ENCODE measurements at regions not wholly inside any gene's neighbourhood (a gene's known extent, or its start where the extent isn't known, plus 50 kb on each side); places are given as distances from the start of the nearest gene placed in this dataset.

DNA sequence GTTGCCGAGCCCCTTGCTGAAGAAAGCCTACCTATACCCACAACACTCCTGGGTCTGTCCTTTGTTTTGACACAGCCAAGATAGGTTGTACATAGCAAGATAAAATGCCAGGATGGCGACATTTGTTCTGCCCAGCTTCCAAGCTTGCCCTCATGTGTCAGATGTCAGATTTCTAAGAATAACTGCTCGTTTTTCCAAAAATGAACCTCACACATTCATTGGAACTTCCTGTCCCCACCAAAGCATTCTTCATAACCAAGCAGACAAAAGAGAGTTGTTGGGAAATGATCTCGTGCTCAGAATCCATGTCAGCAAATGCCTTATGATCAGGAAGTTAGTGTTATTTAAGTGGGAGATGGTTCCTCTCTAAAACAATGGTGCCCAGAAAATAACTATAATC lies 210.1 kb downstream of the ZNF608 start:
- H3K56ac ChIP-seq (replicated peaks; ENCODE audit: insufficient read length, low read depth, low read length) = no peak overlapping the region
- H2BK15ac ChIP-seq (ENCODE audit: low read length) = no peak overlapping the region
- no peak overlapping the region; the same call in 1 of the 2 replicates for H2AFZ ChIP-seq (ENCODE audit: low read length)
- no peak overlapping the region for H2BK12ac ChIP-seq (ENCODE audit: low read depth, low read length)
- no peaks in the 10 kb centered on the region for H3K9me3 ChIP-seq (ENCODE audit: insufficient read depth in 2 of 2, low read depth in 1 of 2, low read length in 1 of 2)
- no peak overlapping the region for H4K91ac ChIP-seq (replicated peaks; ENCODE audit: insufficient read length, low read length)
- no peak overlapping the region for H2BK120ac ChIP-seq (replicated peaks; ENCODE audit: low read depth, low read length)
- WGBS, 2 experiments (ENCODE audit: extremely low coverage in 1 of 2, insufficient coverage in 1 of 2, insufficient read length in 1 of 2, insufficient replicate concordance in 2 of 2, low coverage in 1 of 2, low lambda C conversion rate in 2 of 2, missing lambda C conversion rate in 1 of 2) = 80% methylated on average over 4 of the region's 4 CpGs; no CpG with 5 or more reads in 1 of the 2 experiments
- no peaks in the 10 kb centered on the region for H3K4me1 ChIP-seq (replicated peaks in 1 of 4; ENCODE audit: control insufficient read depth in 3 of 4, insufficient read depth in 4 of 4, low read length in 3 of 4)
- no peak overlapping the region for H3K27ac ChIP-seq (ENCODE audit: low read depth, low read length)
- H3K4ac ChIP-seq (replicated peaks; ENCODE audit: insufficient read length, low read depth, low read length) = no peak overlapping the region
- H4K20me1 ChIP-seq (replicated peaks in 1 of 2; ENCODE audit: control insufficient read depth in 1 of 2, insufficient read depth in 2 of 2, low read length in 2 of 2) = no peaks in the 10 kb centered on the region
- no peak overlapping the region for H3K9ac ChIP-seq (replicated peaks in 1 of 4; ENCODE audit: extremely low read depth in 1 of 4, low read depth in 3 of 4, low read length in 3 of 4)
- H4K5ac ChIP-seq (ENCODE audit: insufficient read length, low read depth, low read length) = no peak overlapping the region
- H3K79me1 ChIP-seq (ENCODE audit: low read depth, low read length) = 0 out of 2 replicates have a peak, but pooled peaks cover 2% of the 10 kb centered on the region
- no peak overlapping the region for H2BK5ac ChIP-seq (ENCODE audit: low read depth, low read length)
- H4K8ac ChIP-seq (ENCODE audit: extremely low read depth, insufficient read depth, low read length) = no peak overlapping the region
- H3K4me3 ChIP-seq (ENCODE audit: extremely low read depth in 1 of 4, insufficient read depth in 2 of 4, low read depth in 3 of 4, low read length in 4 of 4) = no peak overlapping the region
- H2AK5ac ChIP-seq (ENCODE audit: low read depth, low read length) = no peak overlapping the region
- H3K23ac ChIP-seq (ENCODE audit: insufficient read length) = no peak overlapping the region
- no peak overlapping the region for H2BK20ac ChIP-seq (ENCODE audit: low read length)
- H3K36me3 ChIP-seq (ENCODE audit: control insufficient read depth in 2 of 4, insufficient read depth in 4 of 4, low read length in 3 of 4) = no peaks in the 10 kb centered on the region
- H3K23me2 ChIP-seq (ENCODE audit: low read depth, low read length) = no peaks in the 10 kb centered on the region
- no peak overlapping the region for H3K18ac ChIP-seq (ENCODE audit: extremely low read depth, low read length)
- FAIRE-seq (peak; percentile 36), DNase-seq (ENCODE audit: low read depth in 1 of 2, low spot score in 2 of 2) (no peak)
- POLR2A ChIA-PET (ENCODE audit: partially characterized antibody) = no interaction called here
- no peaks in the 10 kb centered on the region for H3K27me3 ChIP-seq (replicated peaks in 1 of 4; ENCODE audit: control insufficient read depth in 3 of 4, extremely low read depth in 1 of 4, insufficient read depth in 3 of 4, low read length in 3 of 4)
- no peaks in the 10 kb centered on the region for H3K79me2 ChIP-seq (ENCODE audit: control insufficient read depth in 1 of 2, insufficient read depth in 2 of 2, low read length in 2 of 2)
- no peak overlapping the region for H3K4me2 ChIP-seq (ENCODE audit: insufficient read depth in 1 of 2, low read depth in 2 of 2, low read length in 2 of 2)
- CTCF ChIA-PET (ENCODE audit: partially characterized antibody) = interaction anchor here (0.6 kb wide), 1 partner anchor 1905 kb away, joined by 3 read pairs; no protein-coding TSS in a partner anchor
- H3K14ac ChIP-seq (ENCODE audit: insufficient read length) = no peak overlapping the region
- TF ChIP-seq SAP30 (IDR thresholded peaks at IDR 0.05; ENCODE audit: insufficient read depth, insufficient replicate concordance, low read length) (no peak), CBX5 (IDR thresholded peaks at IDR 0.05; ENCODE audit: low read depth, low read length) (no peak), SP4 (IDR thresholded peaks at IDR 0.05; ENCODE audit: low read length) (no peak), POLR2AphosphoS5 (IDR thresholded peaks at IDR 0.05; ENCODE audit: low read depth, low read length) (no peak), JUN (IDR thresholded peaks at IDR 0.05; ENCODE audit: low read depth, low read length) (no peak), TAF7 (optimal IDR thresholded peaks at IDR 0.05; ENCODE audit: borderline replicate concordance, low read depth, low read length) (no peak), RBBP5 (IDR thresholded peaks at IDR 0.05; ENCODE audit: borderline replicate concordance, low read depth, low read length) (no peak), SIRT6 (IDR thresholded peaks at IDR 0.05; ENCODE audit: low read length) (no peak), POU5F1 (IDR thresholded peaks at IDR 0.05; ENCODE audit: low read depth, low read length) (no peak), CHD1 (IDR thresholded peaks at IDR 0.05; ENCODE audit: low read depth, low read length) (no peak), CTBP2 (IDR thresholded peaks at IDR 0.05; ENCODE audit: borderline replicate concordance, insufficient read depth, insufficient read length, low read length) (no peak)
- TF ChIP-seq, protein P1, sequence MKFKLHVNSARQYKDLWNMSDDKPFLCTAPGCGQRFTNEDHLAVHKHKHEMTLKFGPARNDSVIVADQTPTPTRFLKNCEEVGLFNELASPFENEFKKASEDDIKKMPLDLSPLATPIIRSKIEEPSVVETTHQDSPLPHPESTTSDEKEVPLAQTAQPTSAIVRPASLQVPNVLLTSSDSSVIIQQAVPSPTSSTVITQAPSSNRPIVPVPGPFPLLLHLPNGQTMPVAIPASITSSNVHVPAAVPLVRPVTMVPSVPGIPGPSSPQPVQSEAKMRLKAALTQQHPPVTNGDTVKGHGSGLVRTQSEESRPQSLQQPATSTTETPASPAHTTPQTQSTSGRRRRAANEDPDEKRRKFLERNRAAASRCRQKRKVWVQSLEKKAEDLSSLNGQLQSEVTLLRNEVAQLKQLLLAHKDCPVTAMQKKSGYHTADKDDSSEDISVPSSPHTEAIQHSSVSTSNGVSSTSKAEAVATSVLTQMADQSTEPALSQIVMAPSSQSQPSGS (IDR thresholded peaks at IDR 0.05; ENCODE audit: low read length) = no peak
- TF ChIP-seq, protein P2, sequence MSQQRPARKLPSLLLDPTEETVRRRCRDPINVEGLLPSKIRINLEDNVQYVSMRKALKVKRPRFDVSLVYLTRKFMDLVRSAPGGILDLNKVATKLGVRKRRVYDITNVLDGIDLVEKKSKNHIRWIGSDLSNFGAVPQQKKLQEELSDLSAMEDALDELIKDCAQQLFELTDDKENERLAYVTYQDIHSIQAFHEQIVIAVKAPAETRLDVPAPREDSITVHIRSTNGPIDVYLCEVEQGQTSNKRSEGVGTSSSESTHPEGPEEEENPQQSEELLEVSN (IDR thresholded peaks at IDR 0.05) = no peak

All from H1 (cell line).